ENCODE measurements at regions not wholly inside any gene's neighbourhood (a gene's known extent, or its start where the extent isn't known, plus 50 kb on each side); places are given as distances from the start of the nearest gene placed in this dataset.

DNA sequence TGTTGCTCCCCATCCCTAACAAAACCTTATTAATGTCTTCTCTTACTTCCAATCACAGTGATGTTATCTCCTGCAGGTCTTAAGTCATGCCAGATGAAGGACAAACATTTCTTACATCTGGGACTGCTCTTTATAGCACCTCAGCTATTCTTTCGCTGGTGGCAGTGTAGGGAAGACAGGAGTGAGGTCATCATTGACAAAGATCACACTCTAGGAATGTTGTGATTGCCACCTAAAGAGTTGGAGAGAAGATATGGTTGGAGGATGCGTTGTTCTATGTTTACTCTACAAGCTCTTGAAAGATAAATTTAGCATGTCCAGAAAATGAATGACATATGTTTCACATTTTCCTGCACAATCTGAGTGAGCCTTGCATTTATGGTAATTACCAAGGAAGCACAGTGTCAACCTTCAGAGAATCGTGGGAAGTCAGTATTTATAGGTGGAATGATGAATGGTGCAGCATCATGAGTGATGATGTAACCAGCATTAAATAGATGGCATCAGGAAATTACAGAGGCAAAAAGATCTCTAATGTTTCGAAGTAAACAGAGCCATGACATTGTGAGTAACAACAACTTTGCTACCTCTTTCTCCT, 188.1 kb upstream of the STEAP1 start:
- no peaks in the 10 kb centered on the region for H3K36me3 ChIP-seq (ENCODE audit: control insufficient read depth, insufficient read depth, low read length)
- TF ChIP-seq CTCF (IDR thresholded peaks at IDR 0.05; ENCODE audit: insufficient read depth, low read depth, low read length): no peak
- H3K27me3 ChIP-seq (ENCODE audit: control insufficient read depth, insufficient read depth, low read length): no peaks in the 10 kb centered on the region
- H3K4me3 ChIP-seq (ENCODE audit: low read depth, low read length): no peak overlapping the region
- ChIA-PET CTCF (no interaction called here), POLR2A (no interaction called here)
- no peak for DNase-seq (ENCODE audit: low read depth)

GRCh38 chr7:89975577-89975976, 178.7 kb upstream of the STEAP1 start:
- H3K27me3 ChIP-seq (ENCODE audit: control insufficient read depth, insufficient read depth, low read length): no peaks in the 10 kb centered on the region
- TF ChIP-seq CTCF (IDR thresholded peaks at IDR 0.05; ENCODE audit: insufficient read depth, low read depth, low read length): no peak
- CTCF ChIA-PET: no interaction called here
- H3K4me3 ChIP-seq (ENCODE audit: low read depth, low read length): no peak overlapping the region
- H3K36me3 ChIP-seq (ENCODE audit: control insufficient read depth, insufficient read depth, low read length): no peaks in the 10 kb centered on the region
- POLR2A ChIA-PET: no interaction called here
- DNase-seq (ENCODE audit: low read depth): no peak

GRCh38 chr7:89987665-89988064, 166.6 kb upstream of the STEAP1 start:
- H3K36me3 ChIP-seq (ENCODE audit: control insufficient read depth, insufficient read depth, low read length): no peaks in the 10 kb centered on the region
- POLR2A ChIA-PET: no interaction called here
- no peak for TF ChIP-seq CTCF (IDR thresholded peaks at IDR 0.05; ENCODE audit: insufficient read depth, low read depth, low read length)
- CTCF ChIA-PET: no interaction called here
- no peak for DNase-seq (ENCODE audit: low read depth)
- H3K27me3 ChIP-seq (ENCODE audit: control insufficient read depth, insufficient read depth, low read length): no peaks in the 10 kb centered on the region
- no peak overlapping the region for H3K4me3 ChIP-seq (ENCODE audit: low read depth, low read length)

DNA sequence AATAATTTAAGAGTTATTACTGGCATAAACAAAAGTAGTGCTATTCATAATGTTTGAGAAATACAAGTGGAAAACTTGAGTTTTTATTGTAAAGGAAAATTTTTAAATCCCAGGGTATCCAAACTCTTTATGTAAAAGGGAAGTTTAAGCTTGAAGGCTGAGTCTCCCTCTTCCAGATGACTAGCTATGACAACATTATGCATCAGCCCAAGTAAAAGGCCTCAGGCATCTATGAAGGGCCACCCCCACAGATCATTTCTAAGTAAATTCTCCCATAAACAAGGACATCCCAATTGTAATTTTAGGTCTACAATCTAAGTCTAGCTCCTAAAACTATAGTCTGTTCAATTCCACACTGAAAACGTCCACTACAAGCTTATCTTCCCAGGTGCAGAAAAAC, 166.2 kb upstream of the STEAP1 start:
- no peak overlapping the region for H3K4me3 ChIP-seq (ENCODE audit: low read depth, low read length)
- TF ChIP-seq CTCF (IDR thresholded peaks at IDR 0.05; ENCODE audit: insufficient read depth, low read depth, low read length): no peak
- CTCF ChIA-PET: no interaction called here
- POLR2A ChIA-PET: no interaction called here
- H3K36me3 ChIP-seq (ENCODE audit: control insufficient read depth, insufficient read depth, low read length): no peaks in the 10 kb centered on the region
- no peak for DNase-seq (ENCODE audit: low read depth)
- H3K27me3 ChIP-seq (ENCODE audit: control insufficient read depth, insufficient read depth, low read length): no peaks in the 10 kb centered on the region

GRCh38 chr7:89989454-89989853, 164.8 kb upstream of the STEAP1 start:
- Histone ChIP-seq H3K27me3 (ENCODE audit: control insufficient read depth, insufficient read depth, low read length) (no peaks in the 10 kb centered on the region), H3K4me3 (ENCODE audit: low read depth, low read length) (no peak overlapping the region), H3K36me3 (ENCODE audit: control insufficient read depth, insufficient read depth, low read length) (no peaks in the 10 kb centered on the region)
- TF ChIP-seq CTCF (IDR thresholded peaks at IDR 0.05; ENCODE audit: insufficient read depth, low read depth, low read length): no peak
- POLR2A ChIA-PET: no interaction called here
- DNase-seq (ENCODE audit: low read depth): no peak
- CTCF ChIA-PET: no interaction called here
